ENCODE measurements at regions not wholly inside any gene's neighbourhood (a gene's known extent, or its start where the extent isn't known, plus 50 kb on each side); places are given as distances from the start of the nearest gene placed in this dataset.
A peak's percentile ranks its signal among the peaks of the same experiment; 100 is the strongest.

- no CpG with 5 or more reads among the region's 3 CpGs for WGBS, 2 experiments (ENCODE audit: extremely low coverage in 2 of 2, insufficient read length in 1 of 2)
- Histone ChIP-seq H3K4me3 (ENCODE audit: insufficient read depth, low read depth, low read length) (no peak overlapping the region), H2BK5ac (ENCODE audit: low read depth, low read length, poor library complexity, severe bottlenecking) (no peak overlapping the region), H2AFZ (replicated peaks; ENCODE audit: low read length, poor library complexity) (no peak overlapping the region), H2BK120ac (ENCODE audit: low read depth, low read length) (no peak overlapping the region), H3K4me1 (ENCODE audit: control insufficient read depth, insufficient read depth, low read length) (no peaks in the 10 kb centered on the region), H3K9me3 (ENCODE audit: control insufficient read depth, insufficient read depth, low read length) (no peaks in the 10 kb centered on the region), H4K20me1 (ENCODE audit: insufficient read depth, low read length) (no peaks in the 10 kb centered on the region), H3K18ac (ENCODE audit: low read depth, low read length) (no peak overlapping the region), H3K23ac (ENCODE audit: low read depth, low read length) (no peak overlapping the region), H4K5ac (ENCODE audit: low read depth, low read length) (no peak overlapping the region), H3K79me1 (ENCODE audit: low read depth in 1 of 2, low read length in 2 of 2) (no peaks in the 10 kb centered on the region), H2AK5ac (ENCODE audit: low read depth, low read length) (no peak overlapping the region), H3K4me2 (ENCODE audit: low read depth, low read length) (peak overlapping the region; percentile 29; the same call in 1 of the 2 replicates), H4K91ac (ENCODE audit: insufficient read depth, low read depth, low read length) (no peak overlapping the region), H3K36me3 (ENCODE audit: control insufficient read depth, insufficient read depth, low read length) (no peaks in the 10 kb centered on the region), H2AK9ac (replicated peaks; ENCODE audit: low read depth, low read length, poor library complexity) (no peak overlapping the region), H3K9me1 (ENCODE audit: insufficient read depth, low read length) (no peaks in the 10 kb centered on the region), H4K8ac (ENCODE audit: low read depth in 2 of 2, low read length in 2 of 2) (no peak overlapping the region), H2BK20ac (ENCODE audit: low read depth, low read length) (no peak overlapping the region), H2BK15ac (ENCODE audit: low read depth, low read length) (no peak overlapping the region), H3K27ac (ENCODE audit: insufficient read depth, low read length) (no peak overlapping the region), H3K4ac (ENCODE audit: low read depth, low read length) (no peak overlapping the region), H3K9ac (ENCODE audit: low read depth, low read length) (no peak overlapping the region), H3K56ac (ENCODE audit: extremely low read depth, insufficient read depth, low read length) (no peak overlapping the region), H3K27me3 (ENCODE audit: control insufficient read depth, insufficient read depth, low read length) (no peaks in the 10 kb centered on the region), H3K14ac (replicated peaks; ENCODE audit: low read depth, low read length) (no peak overlapping the region)
- dilution Hi-C loops (cut with HindIII; ENCODE audit: low sequenced_read_pairs, unreplicated experiment) = no loop called here
- POLR2A ChIA-PET (ENCODE audit: unreplicated experiment) = interaction anchor here (0.6 kb wide), 1 partner anchor 1582 kb away, joined by 4 read pairs; no protein-coding TSS in a partner anchor
- TF ChIP-seq RAD21 (IDR thresholded peaks at IDR 0.05; ENCODE audit: low read length) = no peak
- no peak for TF ChIP-seq MXI1 (IDR thresholded peaks at IDR 0.05; ENCODE audit: borderline replicate concordance, low read depth, low read length)
- TF ChIP-seq MAFK (IDR thresholded peaks at IDR 0.05; ENCODE audit: low read depth, low read length) = no peak
- TF ChIP-seq SMC3 (IDR thresholded peaks at IDR 0.05; ENCODE audit: low read depth, low read length) = no peak
- TF ChIP-seq CEBPB (IDR thresholded peaks at IDR 0.05; ENCODE audit: low read depth, low read length) = no peak
- TF ChIP-seq MAZ (IDR thresholded peaks at IDR 0.05; ENCODE audit: borderline replicate concordance, low read depth, low read length) = no peak
- no peak for TF ChIP-seq CHD1 (IDR thresholded peaks at IDR 0.05; ENCODE audit: low read depth, low read length)
- TF ChIP-seq NFE2L2 (IDR thresholded peaks at IDR 0.05; ENCODE audit: low read depth, low read length) = no peak
- TF ChIP-seq CTCF (conservative IDR thresholded peaks at IDR 0.05; ENCODE audit: low read depth, low read length) = no peak
- TF ChIP-seq RFX5 (IDR thresholded peaks at IDR 0.05; ENCODE audit: low read depth, low read length) = no peak
- TF ChIP-seq POLR2A (IDR thresholded peaks at IDR 0.05; ENCODE audit: low read depth, low read length) = no peak
- TF ChIP-seq USF2 (IDR thresholded peaks at IDR 0.05; ENCODE audit: low read depth, low read length) = no peak
- TF ChIP-seq RCOR1 (IDR thresholded peaks at IDR 0.05; ENCODE audit: insufficient replicate concordance, low read length) = no peak
- in situ Hi-C loops (cut with MboI; ENCODE audit: low sequenced_read_pairs) = no loop called here
- BruUV-seq (replicated peaks) = no TSS peak
- intact Hi-C loops (cut with micrococcal nuclease) = no loop called here
- ATAC-seq (ENCODE audit: low read depth) (no peak), DNase-seq (peak; percentile 31)
- CTCF ChIA-PET = interaction anchor here (0.6 kb wide), 1 partner anchor 1559 kb away, joined by 3 read pairs; no protein-coding TSS in a partner anchor
Measured at GRCh38 chr4:138297743-138298405, 55.7 kb upstream of the SLC7A11 start.
